HG02642 (cell line): ENCODE measurements at regions not wholly inside any gene's neighbourhood (a gene's known extent, or its start where the extent isn't known, plus 50 kb on each side); places are given as distances from the start of the nearest gene placed in this dataset.

Experiments used
- ATAC-seq: cut with Tn5 transposase; IDR thresholded peaks from one replicate; pipeline ENCODE4 v1.9.1; 2021; ENCODE audit warnings: mild to moderate bottlenecking; ENCODE audit not compliant: unreplicated experiment, poor library complexity

- no peak for ATAC-seq
These were observed 225.5 kb downstream of the HDGFL1 start for GRCh38 chr6:22794844-22795243.

GRCh38 chr6:22800451-22800850 lies 231.1 kb downstream of the HDGFL1 start:
- ATAC-seq = no peak

- no peak for ATAC-seq
These were observed 232.5 kb downstream of the HDGFL1 start for GRCh38 chr6:22801831-22802230.

GRCh38 chr6:22804620-22805261 lies 235.4 kb downstream of the HDGFL1 start:
- ATAC-seq = no peak

- ATAC-seq = no peak
These were observed 237.9 kb downstream of the HDGFL1 start for GRCh38 chr6:22807261-22807660.

GRCh38 chr6:22807818-22808217 lies 238.5 kb downstream of the HDGFL1 start:
- no peak for ATAC-seq

- ATAC-seq = no peak
These were observed 239.1 kb downstream of the HDGFL1 start for GRCh38 chr6:22808466-22808865.

GRCh38 chr6:22809370-22809769 lies 240.0 kb downstream of the HDGFL1 start:
- no peak for ATAC-seq

GRCh38 chr6:22819209-22819608 lies 249.8 kb downstream of the HDGFL1 start:
- ATAC-seq = no peak

GRCh38 chr6:22821664-22822320 lies 252.4 kb downstream of the HDGFL1 start:
- no peak for ATAC-seq

- ATAC-seq = no peak
These were observed 255.8 kb downstream of the HDGFL1 start for GRCh38 chr6:22825210-22825609.

GRCh38 chr6:22826961-22827360 lies 257.6 kb downstream of the HDGFL1 start:
- ATAC-seq = no peak

GRCh38 chr6:22827760-22828159 lies 258.4 kb downstream of the HDGFL1 start:
- ATAC-seq = no peak

GRCh38 chr6:22828179-22829062 lies 259.1 kb downstream of the HDGFL1 start:
- ATAC-seq = no peak

GRCh38 chr6:22829070-22829469 lies 259.7 kb downstream of the HDGFL1 start:
- ATAC-seq = no peak

GRCh38 chr6:22830463-22830862 lies 261.1 kb downstream of the HDGFL1 start:
- ATAC-seq = no peak

- no peak for ATAC-seq
These were observed 263.8 kb downstream of the HDGFL1 start for GRCh38 chr6:22833191-22833590.

GRCh38 chr6:22838345-22838744 lies 269.0 kb downstream of the HDGFL1 start:
- no peak for ATAC-seq

GRCh38 chr6:22845467-22845866 lies 276.1 kb downstream of the HDGFL1 start:
- ATAC-seq = no peak

GRCh38 chr6:22848121-22848520 lies 278.8 kb downstream of the HDGFL1 start:
- ATAC-seq = no peak

GRCh38 chr6:22849921-22850320 lies 280.6 kb downstream of the HDGFL1 start:
- ATAC-seq = no peak
